Urothelium cell line (cell line): ENCODE measurements at regions not wholly inside any gene's neighbourhood (a gene's known extent, or its start where the extent isn't known, plus 50 kb on each side); places are given as distances from the start of the nearest gene placed in this dataset.
"Not testable (repeated sequence)": the region's sequence is repeated elsewhere in the genome, so short reads cannot be mapped to it uniquely, and the experiment has no call there.

Experiments used
- DNase-seq: peaks from one replicate; pipeline ENCODE4 v3.0.0; 2011; ENCODE audit warnings: low spot score, mixed read lengths
- FAIRE-seq: peaks from 2 replicates; lab custom pipeline; 2011; peaks lifted over from hg19 to GRCh38; lab: Jason Lieb, UNC

DNA sequence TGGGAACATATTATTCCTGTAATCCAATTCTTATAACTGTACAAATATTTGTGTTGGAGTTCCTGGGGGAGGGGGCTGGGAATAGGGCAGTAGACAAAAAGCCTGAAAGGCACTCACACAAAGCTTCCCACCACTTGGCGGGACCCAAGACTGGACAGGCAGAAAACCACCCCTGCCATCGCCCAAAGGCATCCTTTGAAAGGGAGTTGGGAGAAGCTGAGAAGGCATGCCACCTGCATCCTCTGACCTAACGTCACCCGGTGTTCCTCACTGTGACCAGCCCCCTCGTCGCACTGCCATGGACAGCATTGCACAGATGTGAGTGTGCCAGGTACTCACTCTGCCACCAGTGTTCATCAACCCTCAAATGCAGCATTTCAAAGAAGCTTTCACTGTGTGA lies 80.6 kb upstream of the SMIM23 start:
- DNase-seq (no peak), FAIRE-seq (no peak)

- no peak for FAIRE-seq
- no peak for DNase-seq
Observed at GRCh38 chr5:171705830-171706468, 79.7 kb upstream of the SMIM23 start.

DNA sequence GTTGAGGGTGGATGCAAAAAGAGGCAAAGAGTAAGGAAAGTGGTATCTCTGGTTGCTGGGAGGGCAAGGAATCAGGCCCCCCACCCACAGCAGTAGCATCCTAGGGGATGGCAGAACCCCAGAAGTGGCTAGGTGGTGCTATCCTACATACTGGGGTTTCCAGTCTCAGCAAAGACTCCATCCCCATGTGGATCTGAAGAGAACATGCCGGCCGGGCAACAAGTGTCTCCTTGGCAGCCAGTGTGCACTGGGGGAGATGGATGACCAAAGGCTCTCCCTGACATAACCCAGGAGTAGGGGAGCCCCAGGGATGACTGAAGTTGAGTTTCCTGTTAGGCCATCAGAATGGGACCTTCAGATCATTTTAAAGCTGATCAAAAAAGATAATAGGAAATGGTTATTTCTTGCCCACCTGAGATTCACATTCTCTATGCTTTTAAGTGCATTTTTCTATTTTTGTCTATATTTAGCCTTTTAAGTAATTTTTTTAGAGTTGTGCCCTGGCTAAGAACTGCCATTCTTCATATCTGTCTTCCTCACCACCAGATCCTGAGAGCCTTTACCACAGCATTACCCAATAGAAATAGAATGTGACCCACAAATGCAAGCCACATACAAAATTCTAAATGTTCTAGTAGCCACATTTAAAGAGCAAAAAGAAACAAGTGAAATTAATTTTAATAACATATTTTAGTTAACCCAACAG lies 78.7 kb upstream of the SMIM23 start:
- FAIRE-seq (no peak), DNase-seq (no peak)

DNA sequence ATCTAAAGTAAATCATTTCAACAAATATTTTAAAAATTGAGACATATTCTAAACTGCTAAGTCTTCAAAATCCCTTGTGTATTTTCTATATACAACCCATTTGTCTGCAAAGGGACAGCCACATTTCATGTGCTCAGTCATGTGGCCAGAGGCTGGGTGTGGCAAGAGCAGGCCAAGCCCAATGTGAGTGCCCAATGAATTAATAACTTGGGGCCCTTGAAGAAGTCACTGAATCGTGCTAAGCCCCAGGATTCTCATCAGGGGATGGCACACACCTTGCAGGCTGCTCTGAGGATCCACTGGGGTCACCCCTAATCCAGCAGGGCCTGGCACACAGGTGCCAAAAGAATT lies 78.2 kb upstream of the SMIM23 start:
- no peak for FAIRE-seq
- no peak for DNase-seq

DNA sequence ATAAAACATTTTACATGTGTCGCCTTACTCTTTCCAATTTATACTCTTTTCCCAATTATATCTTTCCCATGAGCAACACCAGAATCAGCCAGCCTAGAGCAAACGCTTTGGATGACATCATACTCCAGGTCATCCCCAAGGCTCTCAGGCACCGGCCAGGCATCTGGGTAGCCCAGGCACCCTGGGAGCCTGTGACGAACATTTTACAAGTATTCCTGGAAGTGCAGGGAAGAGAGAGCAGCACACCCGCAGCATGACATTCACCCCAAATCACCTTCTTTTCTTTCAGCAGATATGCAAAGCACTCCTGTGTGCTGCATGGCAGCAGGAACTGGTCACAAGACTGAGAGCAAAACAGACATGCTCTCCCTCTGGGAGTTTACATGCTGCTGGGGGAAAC lies 75.7 kb upstream of the SMIM23 start:
- DNase-seq, result no peak
- no peak for FAIRE-seq

- DNase-seq, result no peak
- no peak for FAIRE-seq
Observed at GRCh38 chr5:171710451-171711024, 75.1 kb upstream of the SMIM23 start.

DNA sequence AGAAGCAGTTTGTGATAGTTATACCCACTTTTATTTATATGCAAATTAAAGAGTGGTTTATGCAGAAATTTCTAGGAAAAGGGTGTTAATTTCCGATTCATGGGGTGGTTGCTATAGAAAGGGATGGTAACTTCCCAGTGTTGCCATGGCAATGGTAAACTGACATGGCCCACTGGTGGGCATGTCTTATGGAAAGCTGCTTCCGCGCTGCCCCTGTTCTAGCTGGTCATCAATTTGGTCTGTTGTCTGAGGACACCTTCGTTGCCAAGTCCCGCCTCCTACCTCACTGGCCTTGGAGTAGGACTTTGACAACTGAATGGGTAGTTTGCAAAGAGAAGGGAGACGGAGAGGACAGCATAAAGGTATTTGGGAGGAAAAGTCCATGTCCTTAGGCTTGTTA lies 74.0 kb upstream of the SMIM23 start:
- FAIRE-seq (no peak), DNase-seq (no peak)

DNA sequence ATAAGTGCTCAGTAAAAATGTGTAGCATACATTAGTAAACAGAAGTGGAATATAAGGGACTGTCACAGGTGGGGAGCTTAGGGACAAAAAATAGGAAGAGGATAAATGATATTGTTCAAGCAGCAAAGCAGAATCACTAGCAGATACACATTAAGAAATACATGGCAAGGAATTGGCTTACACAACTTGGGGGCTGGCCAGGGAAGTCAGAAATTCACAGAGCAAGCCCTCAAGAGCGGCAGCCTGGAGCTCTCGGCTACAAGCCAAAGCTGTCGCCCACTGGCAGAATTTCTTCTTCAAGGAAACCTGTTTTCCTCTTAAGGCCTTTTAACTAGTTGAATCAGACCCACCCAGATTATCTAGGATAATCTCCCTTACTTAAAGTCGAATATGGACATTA lies 73.0 kb upstream of the SMIM23 start:
- DNase-seq (no peak), FAIRE-seq (no peak)

- no peak for DNase-seq
- peak; percentile 17 for FAIRE-seq
Observed at GRCh38 chr5:171713152-171713551, 72.5 kb upstream of the SMIM23 start.

- no peak for FAIRE-seq
- no peak for DNase-seq
Observed at GRCh38 chr5:171714261-171714660, 71.4 kb upstream of the SMIM23 start.

DNA sequence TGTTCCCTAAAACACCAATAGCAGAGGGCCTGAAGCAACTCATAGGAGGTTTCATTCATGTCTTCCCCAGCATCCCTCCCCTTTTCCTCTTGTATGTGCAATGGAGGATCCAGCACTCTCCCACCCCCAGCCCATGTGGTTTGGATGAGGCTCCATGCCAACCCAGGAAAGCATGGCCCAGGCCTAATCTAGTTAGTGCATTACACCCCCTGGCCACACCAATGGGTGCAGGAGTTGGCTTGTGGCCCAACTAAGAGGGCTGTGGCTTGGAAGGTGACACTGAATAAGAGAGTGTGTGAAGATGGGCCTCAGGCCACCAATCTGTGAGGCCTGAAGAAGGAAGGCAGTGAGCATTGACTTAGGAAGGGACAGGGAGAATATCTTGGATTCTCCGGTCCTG lies 70.8 kb upstream of the SMIM23 start:
- no peak for DNase-seq
- FAIRE-seq, result no peak

DNA sequence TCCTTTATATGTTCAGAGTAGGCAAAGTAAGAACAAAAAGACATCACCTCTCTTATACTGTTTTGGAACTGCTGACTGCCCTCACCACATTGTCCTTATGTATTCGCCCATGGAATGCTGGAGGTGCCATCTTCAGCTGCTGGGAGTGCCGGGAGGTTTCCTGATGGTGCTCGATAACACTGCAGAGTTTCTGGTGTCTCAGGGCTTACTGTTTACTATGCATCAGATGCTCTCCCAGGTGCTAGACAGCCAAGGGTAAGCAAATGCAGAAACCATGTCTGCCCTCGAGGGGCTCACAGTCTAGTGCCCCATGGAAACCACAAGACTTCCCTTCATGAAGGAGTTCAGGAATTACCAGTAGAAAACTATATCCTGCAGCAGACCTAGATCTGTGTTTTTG lies 70.1 kb upstream of the SMIM23 start:
- FAIRE-seq (no peak), DNase-seq (no peak)

DNA sequence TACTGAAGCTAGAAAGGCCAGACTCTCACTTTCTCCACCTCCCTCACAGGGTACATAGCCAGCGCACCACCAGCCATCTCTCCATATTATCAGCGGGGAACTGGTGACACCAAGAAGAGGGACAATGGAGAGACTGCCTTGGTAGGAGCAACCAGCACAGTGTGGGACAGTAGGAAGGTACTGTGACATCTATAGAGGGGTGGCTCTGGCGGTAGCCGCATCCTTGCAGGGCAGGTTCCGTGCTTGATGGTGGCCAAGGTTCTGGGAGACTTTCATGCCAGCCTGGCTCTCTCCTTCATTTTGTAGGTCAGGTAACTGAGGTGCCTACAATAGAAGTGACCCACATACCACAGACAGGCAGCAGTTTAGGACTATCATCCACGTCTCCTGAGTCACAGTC lies 65.5 kb upstream of the SMIM23 start:
- DNase-seq, result no peak
- FAIRE-seq, result no peak

GRCh38 chr5:171721464-171721863 lies 64.2 kb upstream of the SMIM23 start:
- FAIRE-seq (no peak), DNase-seq (no peak)

- no peak for DNase-seq
- no peak for FAIRE-seq
Observed at GRCh38 chr5:171724468-171725204, 61.0 kb upstream of the SMIM23 start.

- no peak for FAIRE-seq
Observed at GRCh38 chr5:171725205-171725601, 60.4 kb upstream of the SMIM23 start.

GRCh38 chr5:171726819-171727218 lies 58.8 kb upstream of the SMIM23 start:
- FAIRE-seq, DNase-seq: not testable (repeated sequence)

More at GRCh38 chr5:171725205-171725601, 60.4 kb upstream of the SMIM23 start:
- no peak for DNase-seq

- FAIRE-seq (no peak), DNase-seq (no peak)
Observed at GRCh38 chr5:171728686-171729085, 56.9 kb upstream of the SMIM23 start.
